OCI-LY3 (cell line): ENCODE measurements at regions not wholly inside any gene's neighbourhood (a gene's known extent, or its start where the extent isn't known, plus 50 kb on each side); places are given as distances from the start of the nearest gene placed in this dataset.

Source experiments
- H2AFZ ChIP-seq: fragments of 200-600, 300-600 bp; shearing (Covaris generic); 2 replicates; pipeline ENCODE4 v1.6.0; 2014; ENCODE audit warnings: antibody characterized with exemption, low read depth, low read length
- H3K27ac ChIP-seq: fragments of 200-600, 300-600 bp; sonication (generic); 2 replicates; pipeline ENCODE4 v1.5.1; 2014; ENCODE audit warnings: mild to moderate bottlenecking, low read length, moderate library complexity, mixed read lengths
- H3K27me3 ChIP-seq: fragments of 200-600, 300-600 bp; sonication (generic); 2 replicates; pipeline ENCODE4 v1.6.1; 2014; ENCODE audit warnings: low read depth, low read length, mixed read lengths
- H3K36me3 ChIP-seq: fragments of 200-600, 300-600 bp; sonication (generic); replicated peaks from 2 replicates; pipeline ENCODE3; 2014; ENCODE audit warnings: low read depth, low read length, mixed read lengths
- H3K4me1 ChIP-seq: fragments of 300-600, 200-600 bp; sonication (generic); 2 replicates; pipeline ENCODE4 v1.6.1; 2014; ENCODE audit warnings: low read length, mixed read lengths
- H3K4me2 ChIP-seq: fragments of 200-600, 300-600 bp; sonication (generic); 2 replicates; pipeline ENCODE4 v1.6.1; 2014; ENCODE audit warnings: low read length, mixed read lengths
- H3K4me3 ChIP-seq: fragments of 300-600, 200-600 bp; sonication (generic); 2 replicates; pipeline ENCODE4 v1.5.1; 2014; ENCODE audit warnings: antibody characterized with exemption, mild to moderate bottlenecking, low read length, moderate library complexity
- H3K79me2 ChIP-seq: fragments of 300-600, 200-600 bp; shearing (Covaris generic); 2 replicates; pipeline ENCODE4 v1.6.1; 2014; ENCODE audit warnings: mild to moderate bottlenecking, low read length, mixed read lengths
- H3K9ac ChIP-seq: fragments of 300-600, 200-600 bp; shearing (Covaris generic); 2 replicates; pipeline ENCODE4 v1.6.0; 2014; ENCODE audit warnings: mild to moderate bottlenecking, low read length, moderate library complexity
- H3K9me3 ChIP-seq: fragments of 200-600, 300-600 bp; shearing (Covaris generic); 2 replicates; pipeline ENCODE4 v1.6.1; 2014; ENCODE audit warnings: low read length, mixed read lengths; ENCODE audit not compliant: insufficient read depth
- H4K20me1 ChIP-seq: fragments of 200-600, 300-600 bp; sonication (generic); 2 replicates; pipeline ENCODE4 v1.6.1; 2016; ENCODE audit warnings: low read length, mixed read lengths; ENCODE audit not compliant: insufficient read depth
- EZH2phosphoT487 ChIP-seq: fragments of 200-600 bp; shearing (Covaris generic); IDR thresholded peaks from 2 replicates; pipeline ENCODE4 v1.6.1; 2018; ENCODE audit warnings: antibody characterized with exemption, mixed run types, low read depth
- TF ChIP-seq, protein P1 (sequence below): fragments of 200-600, 300-600 bp; sonication (generic); IDR thresholded peaks from 2 replicates; pipeline ENCODE4 v1.5.1; 2014; ENCODE audit warnings: antibody characterized with exemption, low read length, low read depth

DNA sequence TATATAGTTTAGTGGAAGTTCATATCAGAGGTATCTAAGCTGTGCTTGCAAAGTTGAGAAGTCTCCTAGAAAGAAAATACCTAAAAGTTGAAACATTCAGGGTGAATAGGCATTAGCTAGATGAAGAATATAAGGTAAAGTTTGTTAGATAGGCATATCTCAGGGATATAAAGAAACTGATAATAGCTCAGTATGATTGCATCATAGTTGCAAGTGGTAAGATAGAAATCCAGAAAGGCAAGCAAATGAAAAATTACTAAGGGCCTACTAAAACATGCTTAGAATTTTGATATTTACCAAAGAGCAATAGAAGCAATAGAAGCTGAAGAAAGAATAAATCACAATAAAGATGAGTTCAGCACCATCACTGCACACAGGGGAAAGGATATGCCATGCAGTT is 610.0 kb upstream of the ADGRL3 start:
- Histone ChIP-seq H3K36me3 (no peaks in the 10 kb centered on the region), H4K20me1 (no peaks in the 10 kb centered on the region), H3K9me3 (no peaks in the 10 kb centered on the region), H3K9ac (no peak overlapping the region), H3K79me2 (no peaks in the 10 kb centered on the region), H3K27me3 (no peaks in the 10 kb centered on the region), H3K4me3 (no peak overlapping the region), H3K4me2 (no peak overlapping the region), H2AFZ (no peak overlapping the region), H3K27ac (no peak overlapping the region), H3K4me1 (no peaks in the 10 kb centered on the region)
- TF ChIP-seq, protein P1, sequence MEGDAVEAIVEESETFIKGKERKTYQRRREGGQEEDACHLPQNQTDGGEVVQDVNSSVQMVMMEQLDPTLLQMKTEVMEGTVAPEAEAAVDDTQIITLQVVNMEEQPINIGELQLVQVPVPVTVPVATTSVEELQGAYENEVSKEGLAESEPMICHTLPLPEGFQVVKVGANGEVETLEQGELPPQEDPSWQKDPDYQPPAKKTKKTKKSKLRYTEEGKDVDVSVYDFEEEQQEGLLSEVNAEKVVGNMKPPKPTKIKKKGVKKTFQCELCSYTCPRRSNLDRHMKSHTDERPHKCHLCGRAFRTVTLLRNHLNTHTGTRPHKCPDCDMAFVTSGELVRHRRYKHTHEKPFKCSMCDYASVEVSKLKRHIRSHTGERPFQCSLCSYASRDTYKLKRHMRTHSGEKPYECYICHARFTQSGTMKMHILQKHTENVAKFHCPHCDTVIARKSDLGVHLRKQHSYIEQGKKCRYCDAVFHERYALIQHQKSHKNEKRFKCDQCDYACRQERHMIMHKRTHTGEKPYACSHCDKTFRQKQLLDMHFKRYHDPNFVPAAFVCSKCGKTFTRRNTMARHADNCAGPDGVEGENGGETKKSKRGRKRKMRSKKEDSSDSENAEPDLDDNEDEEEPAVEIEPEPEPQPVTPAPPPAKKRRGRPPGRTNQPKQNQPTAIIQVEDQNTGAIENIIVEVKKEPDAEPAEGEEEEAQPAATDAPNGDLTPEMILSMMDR, result no peak
- TF ChIP-seq EZH2phosphoT487, result no peak

DNA sequence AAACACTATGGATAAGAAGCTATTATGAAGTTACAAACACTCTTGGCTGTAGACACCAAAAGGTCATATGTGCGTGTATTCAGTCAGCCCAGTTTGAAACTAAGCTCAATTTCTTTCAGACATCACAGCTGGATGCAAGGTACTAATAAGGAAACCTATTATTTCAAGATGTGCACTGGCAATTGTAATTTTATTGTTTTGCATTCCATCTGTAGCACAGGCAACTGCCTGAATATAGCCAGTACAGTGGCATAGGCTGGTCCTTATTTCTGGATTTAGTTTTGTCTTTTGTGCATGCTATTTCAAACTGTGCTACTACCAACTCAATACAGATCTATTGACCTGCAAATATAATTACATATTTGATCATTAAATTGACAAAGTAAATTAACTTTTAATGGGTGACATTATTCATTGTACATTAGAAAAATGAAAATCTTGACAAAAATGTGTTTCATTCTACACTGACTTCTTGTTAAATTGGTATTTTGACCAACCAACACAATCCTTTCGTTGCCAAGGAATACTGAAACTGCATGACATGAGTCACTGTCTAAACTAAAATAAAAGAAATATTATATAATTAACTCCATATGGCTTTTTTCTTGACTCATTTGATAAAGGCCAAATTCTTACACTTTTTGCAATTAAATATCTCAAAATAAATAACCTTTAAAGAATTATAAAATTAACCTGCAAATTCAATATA is 594.3 kb upstream of the ADGRL3 start:
- Histone ChIP-seq H3K27ac (no peak overlapping the region), H3K4me1 (no peaks in the 10 kb centered on the region), H3K9me3 (no peaks in the 10 kb centered on the region), H3K27me3 (no peaks in the 10 kb centered on the region), H4K20me1 (no peaks in the 10 kb centered on the region), H3K36me3 (no peaks in the 10 kb centered on the region), H3K4me3 (no peak overlapping the region), H2AFZ (no peak overlapping the region), H3K4me2 (no peak overlapping the region), H3K79me2 (no peaks in the 10 kb centered on the region), H3K9ac (no peak overlapping the region)
- no peak for TF ChIP-seq EZH2phosphoT487
- TF ChIP-seq, protein P1, result no peak

DNA sequence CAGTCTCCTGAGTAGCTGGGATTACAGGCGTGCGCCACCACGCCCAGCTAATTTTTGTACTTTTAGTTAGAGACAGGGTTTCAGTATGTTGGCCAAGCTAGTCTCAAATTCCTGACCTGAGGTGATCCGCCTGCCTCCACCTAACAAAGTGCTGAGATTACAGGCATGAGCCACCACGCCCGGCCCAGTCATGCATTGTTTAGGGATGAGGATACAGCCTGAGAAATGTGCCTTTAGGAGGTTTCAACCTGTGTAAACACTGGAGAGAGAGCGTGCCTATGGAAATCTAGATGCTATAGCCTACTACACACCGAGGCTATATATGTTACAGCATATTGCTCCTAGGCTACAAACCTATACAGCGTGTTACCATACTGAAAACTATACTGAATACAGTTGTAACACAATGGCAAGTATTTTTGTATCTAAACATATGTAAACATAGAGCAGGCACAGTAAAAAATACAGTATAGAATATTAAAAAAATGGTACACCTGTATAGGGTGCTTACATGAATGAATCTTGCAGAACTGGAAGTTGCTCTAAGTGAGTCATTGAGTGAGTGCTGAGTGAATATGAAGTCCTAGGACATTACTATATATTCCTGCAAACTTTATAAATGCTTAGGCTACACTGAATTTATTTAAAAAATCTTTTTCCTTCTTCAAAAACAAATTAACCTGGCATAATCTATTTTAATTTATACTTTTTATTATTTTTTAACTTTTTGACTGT is 588.2 kb upstream of the ADGRL3 start:
- no peak overlapping the region for H2AFZ ChIP-seq
- TF ChIP-seq EZH2phosphoT487, result no peak
- TF ChIP-seq, protein P1, result no peak

DNA sequence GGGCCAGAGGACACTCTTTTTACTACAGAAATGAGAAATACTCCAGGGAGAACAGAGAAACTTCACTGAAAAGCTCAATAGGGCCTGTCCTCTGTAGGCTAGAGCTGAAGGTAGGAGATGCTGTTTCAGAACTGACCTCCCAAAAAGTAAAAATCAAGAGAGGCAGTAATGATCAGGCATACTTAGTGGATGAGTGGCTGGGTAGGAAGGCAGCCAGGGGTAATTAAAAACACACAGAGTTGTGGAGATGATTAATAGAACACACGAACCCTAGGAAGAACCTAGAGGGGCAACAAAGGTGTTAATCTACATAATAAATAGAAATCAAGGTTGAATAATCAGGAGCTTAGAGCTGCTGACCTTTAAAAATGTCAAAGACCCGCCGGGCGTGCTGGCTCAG is 582.4 kb upstream of the ADGRL3 start:
- Histone ChIP-seq H3K9ac (no peak overlapping the region), H3K36me3 (no peaks in the 10 kb centered on the region), H4K20me1 (no peaks in the 10 kb centered on the region), H3K4me2 (no peak overlapping the region), H3K9me3 (no peaks in the 10 kb centered on the region), H3K79me2 (no peaks in the 10 kb centered on the region), H3K27me3 (no peaks in the 10 kb centered on the region), H3K4me1 (no peaks in the 10 kb centered on the region), H3K4me3 (no peak overlapping the region), H3K27ac (no peak overlapping the region), H2AFZ (no peak overlapping the region)
- TF ChIP-seq, protein P1, result no peak
- no peak for TF ChIP-seq EZH2phosphoT487

More for the DNA sequence above, 588.2 kb upstream of the ADGRL3 start:
- H3K79me2 ChIP-seq, result no peaks in the 10 kb centered on the region
- no peak overlapping the region for H3K27ac ChIP-seq
- no peak overlapping the region for H3K9ac ChIP-seq
- H3K9me3 ChIP-seq, result no peaks in the 10 kb centered on the region
- no peak overlapping the region for H3K4me3 ChIP-seq
- H3K36me3 ChIP-seq, result no peaks in the 10 kb centered on the region
- H3K27me3 ChIP-seq, result no peaks in the 10 kb centered on the region
- no peak overlapping the region for H3K4me2 ChIP-seq
- H3K4me1 ChIP-seq, result no peaks in the 10 kb centered on the region
- H4K20me1 ChIP-seq, result no peaks in the 10 kb centered on the region
